Neural progenitor cell (in vitro differentiated cells): ENCODE measurements at regions not wholly inside any gene's neighbourhood (a gene's known extent, or its start where the extent isn't known, plus 50 kb on each side); places are given as distances from the start of the nearest gene placed in this dataset.

ENCODE experiments used
- DNase-seq: peaks from one replicate; pipeline ENCODE4 v3.0.0-alpha.2; 2016; ENCODE audit warnings: low spot score
- H2AFZ ChIP-seq: fragments of 200-600 bp; sonication (generic); replicated peaks from 2 replicates; pipeline ENCODE4 v1.6.1; 2016; ENCODE audit warnings: antibody characterized with exemption
- H3F3A ChIP-seq: fragments of 200-600 bp; sonication (generic); 2 replicates; pipeline ENCODE4 v1.6.1; 2016; ENCODE audit warnings: antibody characterized with exemption, low read depth
- H3K27ac ChIP-seq: fragments of 200-600 bp; sonication (generic); 2 replicates; pipeline ENCODE4 v1.5.1; 2016; ENCODE audit warnings: mild to moderate bottlenecking
- H3K27me3 ChIP-seq: fragments of 200-600 bp; sonication (generic); 2 replicates; pipeline ENCODE4 v1.6.1; 2016; ENCODE audit warnings: mild to moderate bottlenecking, moderate library complexity
- H3K36me3 ChIP-seq: fragments of 200-600 bp; sonication (generic); 2 replicates; pipeline ENCODE4 v1.5.1; 2016
- H3K4me1 ChIP-seq: fragments of 200-600 bp; sonication (generic); 2 replicates; pipeline ENCODE4 v1.6.1; 2016; ENCODE audit warnings: mixed run types
- H3K4me2 ChIP-seq: fragments of 200-600 bp; sonication (generic); 2 replicates; pipeline ENCODE4 v1.6.1; 2016
- H3K4me3 ChIP-seq: fragments of 200-600 bp; sonication (generic); 2 replicates; pipeline ENCODE4 v1.5.1; 2016
- H3K79me2 ChIP-seq: fragments of 200-600 bp; sonication (generic); 2 replicates; pipeline ENCODE4 v1.6.1; 2016; ENCODE audit warnings: low read depth
- H3K9ac ChIP-seq: fragments of 200-600 bp; sonication (generic); 2 replicates; pipeline ENCODE4 v1.6.1; 2016
- H3K9me3 ChIP-seq: fragments of 200-600 bp; sonication (generic); 2 replicates; pipeline ENCODE4 v1.5.1; 2016; ENCODE audit warnings: low read depth
- H4K20me1 ChIP-seq: fragments of 200-600 bp; sonication (generic); 2 replicates; pipeline ENCODE4 v1.6.1; 2016; ENCODE audit warnings: low read depth
- H3K27ac Mint-ChIP-seq: 3 replicates; pipeline ENCODE4 v1.8.0; 2021; ENCODE audit warnings: mixed read lengths
- H3K27me3 Mint-ChIP-seq: 2 replicates; pipeline ENCODE4 v1.8.0; 2022; ENCODE audit warnings: low read depth, mild to moderate bottlenecking, inconsistent platforms, moderate library complexity, mixed read lengths; ENCODE audit not compliant: insufficient read depth
- H3K36me3 Mint-ChIP-seq: 3 replicates; pipeline ENCODE4 v1.8.0; 2021; ENCODE audit warnings: mixed read lengths
- H3K4me1 Mint-ChIP-seq: 3 replicates; pipeline ENCODE4 v1.8.0; 2021; ENCODE audit warnings: mixed read lengths
- H3K4me3 Mint-ChIP-seq: 3 replicates; pipeline ENCODE4 v1.8.0; 2021; ENCODE audit warnings: mild to moderate bottlenecking, moderate library complexity, mixed read lengths
- H3K9me3 Mint-ChIP-seq: 3 replicates; pipeline ENCODE4 v1.8.0; 2020; ENCODE audit warnings: mixed read lengths
- CTCF ChIP-seq: fragments of 200-600 bp; sonication (generic); IDR thresholded peaks from 2 replicates; pipeline ENCODE4 v1.5.1; 2017; ENCODE audit warnings: antibody characterized with exemption, mild to moderate bottlenecking
- EZH2 ChIP-seq: fragments of 200-600 bp; sonication (generic); IDR thresholded peaks from 2 replicates; pipeline ENCODE4 v1.6.1; 2017; ENCODE audit warnings: antibody characterized with exemption, mild to moderate bottlenecking, moderate library complexity
- EZH2phosphoT487 ChIP-seq: fragments of 200-600 bp; sonication (generic); IDR thresholded peaks from 2 replicates; pipeline ENCODE4 v1.6.1; 2017; ENCODE audit warnings: antibody characterized with exemption

GRCh38 chr15:98167722-98168268, 207.3 kb downstream of the ARRDC4 start:
- TF ChIP-seq EZH2 (no peak), CTCF (no peak), EZH2phosphoT487 (no peak)
- no peak for DNase-seq

GRCh38 chr15:98169551-98169950, 209.0 kb downstream of the ARRDC4 start:
- H4K20me1 ChIP-seq = no peaks in the 10 kb centered on the region
- no peak overlapping the region for H3K27ac ChIP-seq
- Mint-ChIP-seq H3K27me3 (peaks cover 5% of the 10 kb centered on the region), H3K4me3 (no peak overlapping the region), H3K4me1 (peaks cover under 1% of the 10 kb centered on the region), H3K9me3 (no peaks in the 10 kb centered on the region), H3K27ac (no peak overlapping the region), H3K36me3 (no peaks in the 10 kb centered on the region)
- no peak overlapping the region for H3K9ac ChIP-seq
- no peak for DNase-seq
- H3K27me3 ChIP-seq = no peaks in the 10 kb centered on the region
- no peak overlapping the region for H3K4me2 ChIP-seq
- H3K9me3 ChIP-seq = no peaks in the 10 kb centered on the region
- H3K79me2 ChIP-seq = no peaks in the 10 kb centered on the region
- no peaks in the 10 kb centered on the region for H3K36me3 ChIP-seq
- no peak overlapping the region for H3K4me3 ChIP-seq
- no peaks in the 10 kb centered on the region for H3F3A ChIP-seq
- no peak for TF ChIP-seq EZH2phosphoT487
- no peak for TF ChIP-seq CTCF
- no peak for TF ChIP-seq EZH2
- no peaks in the 10 kb centered on the region for H3K4me1 ChIP-seq
- no peak overlapping the region for H2AFZ ChIP-seq

More at GRCh38 chr15:98167722-98168268, 207.3 kb downstream of the ARRDC4 start:
- Histone ChIP-seq H3K27ac (no peak overlapping the region), H3K79me2 (no peaks in the 10 kb centered on the region), H3K4me2 (no peak overlapping the region), H3K9ac (no peak overlapping the region), H3K36me3 (no peaks in the 10 kb centered on the region), H4K20me1 (no peaks in the 10 kb centered on the region), H3K27me3 (no peaks in the 10 kb centered on the region), H3K9me3 (no peaks in the 10 kb centered on the region), H3K4me1 (no peaks in the 10 kb centered on the region), H3K4me3 (no peak overlapping the region), H2AFZ (no peak overlapping the region), H3F3A (no peaks in the 10 kb centered on the region)
- H3K9me3 Mint-ChIP-seq = no peaks in the 10 kb centered on the region
- peaks cover 3% of the 10 kb centered on the region for H3K27me3 Mint-ChIP-seq
- no peaks in the 10 kb centered on the region for H3K36me3 Mint-ChIP-seq
- H3K4me1 Mint-ChIP-seq = no peaks in the 10 kb centered on the region
- H3K27ac Mint-ChIP-seq = no peak overlapping the region
- H3K4me3 Mint-ChIP-seq = no peak overlapping the region

GRCh38 chr15:98174286-98174685, 213.8 kb downstream of the ARRDC4 start:
- peaks cover 10% of the 10 kb centered on the region for H3K4me1 ChIP-seq
- H4K20me1 ChIP-seq = no peaks in the 10 kb centered on the region
- no peaks in the 10 kb centered on the region for H3K9me3 ChIP-seq
- peaks cover 5% of the 10 kb centered on the region for H3K4me1 Mint-ChIP-seq
- no peak overlapping the region for H3K4me3 ChIP-seq
- no peak overlapping the region for H3K9ac ChIP-seq
- peaks cover 6% of the 10 kb centered on the region for H3F3A ChIP-seq
- H3K27ac Mint-ChIP-seq = no peak overlapping the region
- TF ChIP-seq EZH2phosphoT487 (no peak), CTCF (no peak), EZH2 (no peak)
- H3K4me2 ChIP-seq = no peak overlapping the region
- no peak overlapping the region for H3K4me3 Mint-ChIP-seq
- H2AFZ ChIP-seq = no peak overlapping the region
- H3K27ac ChIP-seq = no peak overlapping the region
- H3K27me3 Mint-ChIP-seq = peaks cover 2% of the 10 kb centered on the region
- H3K36me3 ChIP-seq = no peaks in the 10 kb centered on the region
- H3K27me3 ChIP-seq = peaks cover 6% of the 10 kb centered on the region
- H3K36me3 Mint-ChIP-seq = no peaks in the 10 kb centered on the region
- no peaks in the 10 kb centered on the region for H3K9me3 Mint-ChIP-seq
- no peak for DNase-seq
- no peaks in the 10 kb centered on the region for H3K79me2 ChIP-seq
